ENCODE measurements at regions not wholly inside any gene's neighbourhood (a gene's known extent, or its start where the extent isn't known, plus 50 kb on each side); places are given as distances from the start of the nearest gene placed in this dataset.

GRCh38 chr2:238688193-238689153, 159.4 kb upstream of the TWIST2 start:
- no peak for DNase-seq (ENCODE audit: low read depth)

- no peak for DNase-seq (ENCODE audit: low read depth)
These were observed 158.6 kb upstream of the TWIST2 start for GRCh38 chr2:238689331-238689730.

GRCh38 chr2:238689871-238690389, 158.0 kb upstream of the TWIST2 start:
- DNase-seq (ENCODE audit: low read depth): no peak

GRCh38 chr2:238690511-238690910, 157.4 kb upstream of the TWIST2 start:
- DNase-seq (ENCODE audit: low read depth): no peak

GRCh38 chr2:238691596-238692491, 156.0 kb upstream of the TWIST2 start:
- no peak for DNase-seq (ENCODE audit: low read depth)

- no peak for DNase-seq (ENCODE audit: low read depth)
These were observed 155.3 kb upstream of the TWIST2 start for GRCh38 chr2:238692562-238692961.

- no peak for DNase-seq (ENCODE audit: low read depth)
These were observed 154.4 kb upstream of the TWIST2 start for GRCh38 chr2:238693337-238694093.

- no peak for DNase-seq (ENCODE audit: low read depth)
These were observed 153.6 kb upstream of the TWIST2 start for GRCh38 chr2:238694136-238694755.

- no peak for DNase-seq (ENCODE audit: low read depth)
These were observed 153.0 kb upstream of the TWIST2 start for GRCh38 chr2:238694922-238695321.

- no peak for DNase-seq (ENCODE audit: low read depth)
These were observed 152.3 kb upstream of the TWIST2 start for GRCh38 chr2:238695538-238695937.

- DNase-seq (ENCODE audit: low read depth): no peak
These were observed 151.6 kb upstream of the TWIST2 start for GRCh38 chr2:238696331-238696730.

GRCh38 chr2:238696786-238697185, 151.1 kb upstream of the TWIST2 start:
- no peak for DNase-seq (ENCODE audit: low read depth)

GRCh38 chr2:238697193-238698071, 150.5 kb upstream of the TWIST2 start:
- no peak for DNase-seq (ENCODE audit: low read depth)

GRCh38 chr2:238698072-238698352, 149.9 kb upstream of the TWIST2 start:
- DNase-seq (ENCODE audit: low read depth): no peak

- DNase-seq (ENCODE audit: low read depth): no peak
These were observed 149.2 kb upstream of the TWIST2 start for GRCh38 chr2:238698451-238699306.

GRCh38 chr2:238699307-238700116, 148.4 kb upstream of the TWIST2 start:
- no peak for DNase-seq (ENCODE audit: low read depth)

GRCh38 chr2:238700117-238700457, 147.8 kb upstream of the TWIST2 start:
- no peak for DNase-seq (ENCODE audit: low read depth)

- DNase-seq (ENCODE audit: low read depth): no peak
These were observed 147.2 kb upstream of the TWIST2 start for GRCh38 chr2:238700506-238701340.
